ENCODE measurements at regions not wholly inside any gene's neighbourhood (a gene's known extent, or its start where the extent isn't known, plus 50 kb on each side); places are given as distances from the start of the nearest gene placed in this dataset.

GRCh38 chr21:28663111-28663693, 329.5 kb downstream of the LTN1 start:
- TF ChIP-seq CTCF (IDR thresholded peaks at IDR 0.05), result no peak
- no peak for TF ChIP-seq POLR2A (IDR thresholded peaks at IDR 0.05)
- no peak for TF ChIP-seq POLR2AphosphoS5 (IDR thresholded peaks at IDR 0.05)
- no peak for TF ChIP-seq EP300 (IDR thresholded peaks at IDR 0.05; ENCODE audit: low read depth)

Measured in transverse colon (tissue), 4 donors.